ENCODE measurements at regions not wholly inside any gene's neighbourhood (a gene's known extent, or its start where the extent isn't known, plus 50 kb on each side); places are given as distances from the start of the nearest gene placed in this dataset.
"Not testable (repeated sequence)": the region's sequence is repeated elsewhere in the genome, so short reads cannot be mapped to it uniquely, and the experiment has no call there.

GRCh38 chr6:113221850-113222249, 635.3 kb upstream of the MARCKS start:
- Mint-ChIP-seq H3K9me3 (no peaks in the 10 kb centered on the region), H3K4me3 (no peak overlapping the region), H3K27me3 (ENCODE audit: low read depth) (no peaks in the 10 kb centered on the region), H3K27ac (no peak overlapping the region), H3K4me1 (ENCODE audit: low read depth) (no peaks in the 10 kb centered on the region), H3K36me3 (ENCODE audit: low read depth) (no peaks in the 10 kb centered on the region)

GRCh38 chr6:113246186-113246585, 611.0 kb upstream of the MARCKS start:
- Mint-ChIP-seq H3K9me3 (no peaks in the 10 kb centered on the region), H3K27ac (no peak overlapping the region), H3K4me3 (no peak overlapping the region), H3K4me1 (ENCODE audit: low read depth) (no peaks in the 10 kb centered on the region), H3K36me3 (ENCODE audit: low read depth) (no peaks in the 10 kb centered on the region), H3K27me3 (ENCODE audit: low read depth) (no peaks in the 10 kb centered on the region)

DNA sequence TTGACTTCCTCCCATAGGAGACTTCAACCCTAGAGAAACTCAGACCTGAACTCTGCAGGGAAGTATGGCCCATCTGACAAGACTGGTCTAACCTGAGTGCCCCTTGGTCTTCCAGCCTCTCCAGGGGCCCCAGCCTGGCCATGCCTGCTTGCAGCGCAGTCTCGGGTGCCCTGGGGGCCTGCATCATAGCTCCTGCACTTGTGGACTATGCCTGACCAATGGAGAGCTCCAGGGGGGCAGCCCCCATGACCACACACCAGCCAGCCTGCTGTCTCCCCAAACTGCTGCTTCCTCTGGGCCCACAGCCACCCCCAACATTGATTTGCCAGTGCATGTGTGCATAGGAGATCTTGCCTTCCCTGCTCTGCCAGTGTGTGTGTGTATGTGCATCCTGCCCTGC, 608.6 kb upstream of the MARCKS start:
- Mint-ChIP-seq H3K4me3 (no peak overlapping the region), H3K27me3 (ENCODE audit: low read depth) (no peaks in the 10 kb centered on the region), H3K9me3 (no peaks in the 10 kb centered on the region), H3K4me1 (ENCODE audit: low read depth) (no peaks in the 10 kb centered on the region), H3K27ac (no peak overlapping the region), H3K36me3 (ENCODE audit: low read depth) (no peaks in the 10 kb centered on the region)

DNA sequence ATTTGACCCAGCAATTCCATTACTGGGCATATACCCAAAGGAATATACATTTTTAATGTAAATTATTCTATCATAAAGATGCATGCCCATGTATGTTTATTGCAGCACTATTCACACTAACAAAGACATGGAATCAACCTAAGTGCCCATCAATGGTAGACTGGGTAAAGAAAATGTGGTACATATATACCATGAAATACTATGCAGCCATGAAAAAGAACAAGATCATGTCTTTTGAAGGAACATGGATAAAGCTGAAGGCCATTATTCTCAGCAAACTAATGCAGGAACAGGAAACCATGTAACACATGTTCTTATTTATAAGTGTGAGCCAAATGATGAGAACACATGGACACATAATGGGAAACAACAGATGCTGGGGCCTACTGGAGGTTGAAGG, 603.0 kb upstream of the MARCKS start:
- H3K4me3 Mint-ChIP-seq; H3K27ac Mint-ChIP-seq; H3K27me3 Mint-ChIP-seq (ENCODE audit: low read depth); H3K4me1 Mint-ChIP-seq (ENCODE audit: low read depth); H3K9me3 Mint-ChIP-seq; H3K36me3 Mint-ChIP-seq (ENCODE audit: low read depth): not testable (repeated sequence)

DNA sequence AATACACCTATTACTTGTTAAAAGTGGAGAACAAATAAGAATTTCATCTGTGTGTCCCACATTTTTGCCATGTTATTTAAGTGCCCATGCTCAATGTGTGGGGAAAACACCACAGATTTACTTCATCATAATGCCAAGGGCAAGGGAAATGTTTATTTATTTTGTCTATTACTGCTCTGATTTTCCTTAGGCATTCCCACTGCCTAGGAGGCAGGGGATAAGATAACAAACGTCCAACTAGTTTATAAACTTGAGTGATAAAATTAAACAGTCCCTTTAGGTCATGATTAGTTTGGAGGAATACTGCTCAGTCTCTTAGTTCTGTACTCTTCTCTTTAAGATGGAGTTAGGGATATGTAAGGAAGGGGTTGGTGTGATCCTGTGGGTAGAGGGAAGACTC, 598.4 kb upstream of the MARCKS start:
- peaks cover 8% of the 10 kb centered on the region for H3K9me3 Mint-ChIP-seq
- no peak overlapping the region for H3K4me3 Mint-ChIP-seq
- no peaks in the 10 kb centered on the region for H3K4me1 Mint-ChIP-seq (ENCODE audit: low read depth)
- H3K36me3 Mint-ChIP-seq (ENCODE audit: low read depth): no peaks in the 10 kb centered on the region
- H3K27ac Mint-ChIP-seq: no peak overlapping the region
- no peaks in the 10 kb centered on the region for H3K27me3 Mint-ChIP-seq (ENCODE audit: low read depth)

- peaks cover 28% of the 10 kb centered on the region for H3K9me3 Mint-ChIP-seq
- no peak overlapping the region for H3K4me3 Mint-ChIP-seq
- H3K4me1 Mint-ChIP-seq (ENCODE audit: low read depth): no peaks in the 10 kb centered on the region
Observed at GRCh38 chr6:113271437-113271836, 585.7 kb upstream of the MARCKS start.

DNA sequence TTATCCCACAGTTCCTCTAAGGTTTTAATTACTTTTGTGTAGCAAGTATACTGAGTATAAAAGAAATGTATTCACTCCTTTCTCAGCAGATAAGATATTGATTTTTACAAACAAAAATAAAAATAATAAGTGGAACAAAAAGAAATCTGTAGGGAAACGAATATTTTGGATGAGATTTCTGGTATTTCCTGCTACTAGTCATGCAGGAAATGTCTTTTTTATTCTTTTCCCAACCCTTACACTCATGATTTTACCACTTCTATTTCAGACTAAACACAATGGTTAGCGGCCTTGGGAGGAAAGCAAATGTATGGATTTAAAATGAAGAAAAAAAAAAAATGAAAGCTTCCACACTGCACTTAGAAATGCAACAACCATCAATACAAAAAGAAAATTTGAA, 580.5 kb upstream of the MARCKS start:
- Mint-ChIP-seq H3K27ac (no peak overlapping the region), H3K27me3 (ENCODE audit: low read depth) (no peaks in the 10 kb centered on the region), H3K36me3 (ENCODE audit: low read depth) (no peaks in the 10 kb centered on the region), H3K9me3 (no peaks in the 10 kb centered on the region), H3K4me3 (no peak overlapping the region), H3K4me1 (ENCODE audit: low read depth) (no peaks in the 10 kb centered on the region)

More at GRCh38 chr6:113271437-113271836, 585.7 kb upstream of the MARCKS start:
- Mint-ChIP-seq H3K36me3 (ENCODE audit: low read depth) (no peaks in the 10 kb centered on the region), H3K27me3 (ENCODE audit: low read depth) (no peaks in the 10 kb centered on the region), H3K27ac (no peak overlapping the region)

GRCh38 chr6:113277111-113277510, 580.0 kb upstream of the MARCKS start:
- Mint-ChIP-seq H3K27ac (no peak overlapping the region), H3K4me1 (ENCODE audit: low read depth) (no peaks in the 10 kb centered on the region), H3K9me3 (no peaks in the 10 kb centered on the region), H3K36me3 (ENCODE audit: low read depth) (no peaks in the 10 kb centered on the region), H3K4me3 (no peak overlapping the region), H3K27me3 (ENCODE audit: low read depth) (no peaks in the 10 kb centered on the region)

- H3K27ac Mint-ChIP-seq: no peak overlapping the region
- no peaks in the 10 kb centered on the region for H3K36me3 Mint-ChIP-seq (ENCODE audit: low read depth)
Observed at GRCh38 chr6:113281014-113281413, 576.1 kb upstream of the MARCKS start.

DNA sequence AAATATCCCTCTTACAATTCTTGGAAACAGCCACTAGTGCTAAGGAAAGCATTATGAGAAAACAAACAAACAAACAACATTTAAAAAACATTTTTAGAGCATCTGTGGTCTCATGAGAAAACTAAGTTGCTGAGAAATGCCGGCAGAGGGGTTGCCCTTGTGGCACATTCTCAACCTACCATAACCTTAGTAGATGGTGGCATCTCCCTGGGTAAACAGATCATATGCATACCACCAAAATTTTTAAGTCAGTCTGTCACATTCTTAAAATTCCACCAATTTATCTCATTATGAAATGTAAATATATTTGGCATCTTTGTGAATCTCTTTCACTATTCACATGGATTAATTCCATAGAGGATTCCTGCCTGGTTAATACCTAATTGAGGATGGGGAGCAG, 575.7 kb upstream of the MARCKS start:
- H3K4me1 Mint-ChIP-seq (ENCODE audit: low read depth): no peaks in the 10 kb centered on the region
- H3K27me3 Mint-ChIP-seq (ENCODE audit: low read depth): no peaks in the 10 kb centered on the region
- no peaks in the 10 kb centered on the region for H3K9me3 Mint-ChIP-seq
- no peak overlapping the region for H3K27ac Mint-ChIP-seq
- H3K4me3 Mint-ChIP-seq: no peak overlapping the region
- H3K36me3 Mint-ChIP-seq (ENCODE audit: low read depth): no peaks in the 10 kb centered on the region

More at GRCh38 chr6:113281014-113281413, 576.1 kb upstream of the MARCKS start:
- no peaks in the 10 kb centered on the region for H3K9me3 Mint-ChIP-seq
- no peak overlapping the region for H3K4me3 Mint-ChIP-seq
- H3K27me3 Mint-ChIP-seq (ENCODE audit: low read depth): no peaks in the 10 kb centered on the region
- no peaks in the 10 kb centered on the region for H3K4me1 Mint-ChIP-seq (ENCODE audit: low read depth)

DNA sequence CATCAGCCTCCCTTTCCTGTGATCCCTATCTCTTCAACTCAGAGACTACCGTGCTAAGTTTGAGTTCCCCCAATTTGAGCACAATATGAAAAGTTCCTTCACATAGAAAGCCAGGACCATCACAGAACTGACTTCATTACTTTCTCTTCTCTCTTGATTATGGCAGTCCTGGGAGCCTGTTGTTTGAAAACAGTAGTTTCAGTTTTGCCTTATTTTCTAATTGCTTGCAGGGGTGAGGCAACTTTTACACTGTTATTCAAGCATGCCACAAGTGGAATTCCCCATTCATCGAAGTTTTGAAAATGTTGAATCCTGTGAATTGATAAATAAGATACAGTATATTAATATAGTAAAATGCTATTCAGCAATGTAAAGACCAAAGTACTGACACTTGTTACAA, 569.7 kb upstream of the MARCKS start:
- Mint-ChIP-seq H3K4me1 (ENCODE audit: low read depth) (no peaks in the 10 kb centered on the region), H3K27me3 (ENCODE audit: low read depth) (no peaks in the 10 kb centered on the region), H3K9me3 (no peaks in the 10 kb centered on the region), H3K4me3 (no peak overlapping the region), H3K36me3 (ENCODE audit: low read depth) (no peaks in the 10 kb centered on the region), H3K27ac (no peak overlapping the region)

GRCh38 chr6:113288409-113288808, 568.7 kb upstream of the MARCKS start:
- Mint-ChIP-seq H3K4me1 (ENCODE audit: low read depth) (no peaks in the 10 kb centered on the region), H3K27ac (no peak overlapping the region), H3K9me3 (no peaks in the 10 kb centered on the region), H3K36me3 (ENCODE audit: low read depth) (no peaks in the 10 kb centered on the region), H3K27me3 (ENCODE audit: low read depth) (no peaks in the 10 kb centered on the region), H3K4me3 (no peak overlapping the region)

GRCh38 chr6:113289166-113289565, 568.0 kb upstream of the MARCKS start:
- Mint-ChIP-seq H3K4me1 (ENCODE audit: low read depth) (no peaks in the 10 kb centered on the region), H3K27me3 (ENCODE audit: low read depth) (no peaks in the 10 kb centered on the region), H3K4me3 (no peak overlapping the region), H3K9me3 (no peaks in the 10 kb centered on the region), H3K27ac (no peak overlapping the region), H3K36me3 (ENCODE audit: low read depth) (no peaks in the 10 kb centered on the region)

DNA sequence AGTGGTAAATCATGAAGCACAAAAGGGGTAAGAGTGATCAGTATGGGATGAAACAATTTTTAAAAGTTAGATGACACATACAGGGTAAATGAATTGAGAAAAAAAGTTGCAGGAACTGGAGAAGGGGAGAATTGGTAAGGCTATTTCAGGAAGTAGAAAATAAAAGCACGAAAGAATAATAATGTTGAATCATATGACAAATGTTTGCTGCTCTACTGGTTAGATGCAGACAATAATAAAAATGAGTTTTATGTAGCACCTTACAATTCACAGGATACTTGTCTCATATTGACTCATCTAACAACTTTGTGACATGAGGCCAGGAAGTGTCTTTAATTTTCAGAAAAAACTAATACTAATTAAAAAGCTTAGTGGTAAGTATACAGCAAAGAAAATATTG, 566.5 kb upstream of the MARCKS start:
- H3K4me1 Mint-ChIP-seq (ENCODE audit: low read depth): no peaks in the 10 kb centered on the region
- H3K9me3 Mint-ChIP-seq: no peaks in the 10 kb centered on the region
- no peaks in the 10 kb centered on the region for H3K36me3 Mint-ChIP-seq (ENCODE audit: low read depth)
- H3K4me3 Mint-ChIP-seq: no peak overlapping the region
- H3K27me3 Mint-ChIP-seq (ENCODE audit: low read depth): no peaks in the 10 kb centered on the region
- H3K27ac Mint-ChIP-seq: no peak overlapping the region

DNA sequence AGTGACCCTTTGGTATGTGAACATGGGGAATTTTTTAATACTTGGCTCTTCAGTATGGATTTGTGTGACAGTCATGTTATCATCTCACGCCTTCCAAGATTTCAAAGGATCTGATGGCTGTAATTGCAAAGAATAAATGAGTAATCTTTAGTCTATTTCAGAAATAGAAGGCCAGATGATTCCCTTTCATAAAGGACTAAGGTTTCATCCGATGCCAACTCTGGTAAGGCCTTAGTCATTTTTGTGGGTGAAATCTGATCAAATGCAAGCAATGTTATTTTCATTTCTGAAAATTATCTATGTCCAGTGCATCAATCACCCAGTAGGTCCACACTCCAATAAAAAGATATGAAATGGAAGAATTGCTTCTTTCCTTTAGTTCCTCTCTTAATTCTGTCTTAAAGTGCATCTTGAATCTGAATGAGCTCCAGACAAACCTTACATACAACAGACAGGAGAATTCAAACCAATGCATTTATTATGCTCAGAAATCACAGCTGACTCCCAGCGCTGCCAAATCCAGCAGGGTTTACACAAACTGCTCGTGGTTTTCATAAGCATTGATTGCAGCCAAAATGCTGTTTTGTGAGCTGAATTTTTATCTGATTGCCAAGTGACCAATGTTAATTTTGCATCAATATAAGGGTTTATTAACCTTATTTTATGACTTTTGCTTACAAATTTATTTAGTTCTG, 565.2 kb upstream of the MARCKS start:
- Mint-ChIP-seq H3K27me3 (ENCODE audit: low read depth) (no peaks in the 10 kb centered on the region), H3K4me3 (no peak overlapping the region), H3K36me3 (ENCODE audit: low read depth) (no peaks in the 10 kb centered on the region), H3K27ac (no peak overlapping the region), H3K4me1 (ENCODE audit: low read depth) (no peaks in the 10 kb centered on the region), H3K9me3 (no peaks in the 10 kb centered on the region)

Measured in T-helper 1 cell treated with Interleukin-12 subunit alpha and Interleukin-12 subunit beta and Interleukin-4 antibody, amounts not matched to agents 30 μg/mL and 1 μg/mL, for 36 hours (primary cell).